Panc1 (cell line): ENCODE measurements at regions not wholly inside any gene's neighbourhood (a gene's known extent, or its start where the extent isn't known, plus 50 kb on each side); places are given as distances from the start of the nearest gene placed in this dataset.

ENCODE experiments used
- POLR2AphosphoS5 ChIP-seq: IDR thresholded peaks from 2 replicates; pipeline ENCODE4 v1.6.1; 2012; ENCODE audit warnings: mild to moderate bottlenecking, low read depth, low read length, moderate library complexity
- TCF7L2 ChIP-seq: IDR thresholded peaks from 2 replicates; pipeline ENCODE4 v1.6.1; 2011; ENCODE audit warnings: mild to moderate bottlenecking, low read depth, low read length, inconsistent platforms
- TF ChIP-seq, protein P1 (sequence below): fragments of 450-650 bp; IDR thresholded peaks from 2 replicates; pipeline ENCODE4 v1.5.1; 2017; ENCODE audit warnings: mild to moderate bottlenecking
- TF ChIP-seq, protein P2 (sequence below), 2 experiments: IDR thresholded peaks; 2 replicates each; pipeline ENCODE4 v1.6.1; 2011 to 2012; ENCODE audit warnings: low read depth in 2 of 2, control low read depth in 1 of 2, low read length in 1 of 2, mild to moderate bottlenecking in 1 of 2, moderate library complexity in 1 of 2; ENCODE audit not compliant: insufficient read depth in 1 of 2

DNA sequence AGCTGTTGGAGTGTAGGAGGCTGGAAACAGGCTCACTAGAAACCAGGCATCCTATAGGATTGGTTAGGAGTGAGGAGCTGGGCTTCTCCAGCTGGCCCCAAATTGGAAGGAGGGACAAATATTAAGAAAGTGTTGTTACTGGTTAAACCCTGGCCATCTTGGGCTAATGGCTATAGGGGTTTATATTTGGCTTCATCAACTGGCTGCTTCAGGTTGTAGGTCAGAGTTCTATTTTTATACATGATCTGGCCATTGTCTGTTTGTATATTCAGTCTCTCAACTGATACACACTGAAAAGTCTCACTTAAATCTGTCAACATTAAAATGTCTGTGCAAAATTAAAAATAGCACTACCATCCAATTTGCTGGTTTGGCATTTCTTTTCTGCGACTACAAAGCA lies 70.2 kb upstream of the ARRDC4 start:
- TF ChIP-seq, protein P1, sequence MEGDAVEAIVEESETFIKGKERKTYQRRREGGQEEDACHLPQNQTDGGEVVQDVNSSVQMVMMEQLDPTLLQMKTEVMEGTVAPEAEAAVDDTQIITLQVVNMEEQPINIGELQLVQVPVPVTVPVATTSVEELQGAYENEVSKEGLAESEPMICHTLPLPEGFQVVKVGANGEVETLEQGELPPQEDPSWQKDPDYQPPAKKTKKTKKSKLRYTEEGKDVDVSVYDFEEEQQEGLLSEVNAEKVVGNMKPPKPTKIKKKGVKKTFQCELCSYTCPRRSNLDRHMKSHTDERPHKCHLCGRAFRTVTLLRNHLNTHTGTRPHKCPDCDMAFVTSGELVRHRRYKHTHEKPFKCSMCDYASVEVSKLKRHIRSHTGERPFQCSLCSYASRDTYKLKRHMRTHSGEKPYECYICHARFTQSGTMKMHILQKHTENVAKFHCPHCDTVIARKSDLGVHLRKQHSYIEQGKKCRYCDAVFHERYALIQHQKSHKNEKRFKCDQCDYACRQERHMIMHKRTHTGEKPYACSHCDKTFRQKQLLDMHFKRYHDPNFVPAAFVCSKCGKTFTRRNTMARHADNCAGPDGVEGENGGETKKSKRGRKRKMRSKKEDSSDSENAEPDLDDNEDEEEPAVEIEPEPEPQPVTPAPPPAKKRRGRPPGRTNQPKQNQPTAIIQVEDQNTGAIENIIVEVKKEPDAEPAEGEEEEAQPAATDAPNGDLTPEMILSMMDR: no peak
- TF ChIP-seq POLR2AphosphoS5 (no peak), TCF7L2 (no peak)
- TF ChIP-seq, protein P2, sequence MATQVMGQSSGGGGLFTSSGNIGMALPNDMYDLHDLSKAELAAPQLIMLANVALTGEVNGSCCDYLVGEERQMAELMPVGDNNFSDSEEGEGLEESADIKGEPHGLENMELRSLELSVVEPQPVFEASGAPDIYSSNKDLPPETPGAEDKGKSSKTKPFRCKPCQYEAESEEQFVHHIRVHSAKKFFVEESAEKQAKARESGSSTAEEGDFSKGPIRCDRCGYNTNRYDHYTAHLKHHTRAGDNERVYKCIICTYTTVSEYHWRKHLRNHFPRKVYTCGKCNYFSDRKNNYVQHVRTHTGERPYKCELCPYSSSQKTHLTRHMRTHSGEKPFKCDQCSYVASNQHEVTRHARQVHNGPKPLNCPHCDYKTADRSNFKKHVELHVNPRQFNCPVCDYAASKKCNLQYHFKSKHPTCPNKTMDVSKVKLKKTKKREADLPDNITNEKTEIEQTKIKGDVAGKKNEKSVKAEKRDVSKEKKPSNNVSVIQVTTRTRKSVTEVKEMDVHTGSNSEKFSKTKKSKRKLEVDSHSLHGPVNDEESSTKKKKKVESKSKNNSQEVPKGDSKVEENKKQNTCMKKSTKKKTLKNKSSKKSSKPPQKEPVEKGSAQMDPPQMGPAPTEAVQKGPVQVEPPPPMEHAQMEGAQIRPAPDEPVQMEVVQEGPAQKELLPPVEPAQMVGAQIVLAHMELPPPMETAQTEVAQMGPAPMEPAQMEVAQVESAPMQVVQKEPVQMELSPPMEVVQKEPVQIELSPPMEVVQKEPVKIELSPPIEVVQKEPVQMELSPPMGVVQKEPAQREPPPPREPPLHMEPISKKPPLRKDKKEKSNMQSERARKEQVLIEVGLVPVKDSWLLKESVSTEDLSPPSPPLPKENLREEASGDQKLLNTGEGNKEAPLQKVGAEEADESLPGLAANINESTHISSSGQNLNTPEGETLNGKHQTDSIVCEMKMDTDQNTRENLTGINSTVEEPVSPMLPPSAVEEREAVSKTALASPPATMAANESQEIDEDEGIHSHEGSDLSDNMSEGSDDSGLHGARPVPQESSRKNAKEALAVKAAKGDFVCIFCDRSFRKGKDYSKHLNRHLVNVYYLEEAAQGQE (IDR thresholded peaks at IDR 0.05; ENCODE audit: insufficient read depth in 1 of 2, low read depth in 2 of 2, low read length in 1 of 2): no peak
